Endothelial cell of umbilical vein (primary cell): ENCODE measurements at regions not wholly inside any gene's neighbourhood (a gene's known extent, or its start where the extent isn't known, plus 50 kb on each side); places are given as distances from the start of the nearest gene placed in this dataset.

ENCODE experiments used
- BruUV-seq: library from RNA; stranded (reverse); fragments of 400-500 nt; replicated peaks from 2 replicates; lab custom pipeline; 2021; lab: Mats Ljungman, UMichigan
- CTCF ChIA-PET: fragments of 300-600, 350-600 bp; sonication (Branson Sonifier 250); formaldehyde crosslinking; loops from one replicate; lab custom pipeline; 2021; ENCODE audit warnings: antibody characterized with exemption, inconsistent platforms; lab: Charles Lee
- POLR2A ChIA-PET: fragments of 300-600, 350-600 bp; sonication (Branson Sonifier 250); formaldehyde crosslinking; loops from one replicate; lab custom pipeline; 2021; ENCODE audit warnings: antibody characterized with exemption, inconsistent platforms; lab: Charles Lee
- DNase-seq: peaks from one replicate; pipeline ENCODE4 v3.0.0-alpha.2; 2011; ENCODE audit warnings: low read depth, low spot score
- FAIRE-seq: peaks from 2 replicates; lab custom pipeline; 2011; peaks lifted over from hg19 to GRCh38; lab: Jason Lieb, UNC
- H2AFZ ChIP-seq: 2 replicates; pipeline ENCODE4 v1.6.0; 2012; ENCODE audit warnings: low read depth, low read length, control low read depth, inconsistent platforms
- H3K27ac ChIP-seq: 2 replicates; pipeline ENCODE4 v1.5.1; 2011; ENCODE audit warnings: low read depth, mild to moderate bottlenecking, control low read depth, low read length, moderate library complexity; ENCODE audit not compliant: insufficient read depth
- H3K27me3 ChIP-seq, 2 experiments: 2 replicates each; pipeline versions ENCODE4 v1.6.0 to v1.6.1; 2011; ENCODE audit warnings: low read length in 2 of 2, mixed read lengths in 1 of 2; ENCODE audit not compliant: control insufficient read depth in 2 of 2, insufficient read depth in 2 of 2
- H3K36me3 ChIP-seq, 2 experiments: 2 replicates in 1 of 2; 3 replicates in 1 of 2; pipeline ENCODE4 v1.5.1; 2011; ENCODE audit warnings: low read length in 2 of 2, mild to moderate bottlenecking in 1 of 2, moderate library complexity in 1 of 2; ENCODE audit not compliant: control insufficient read depth in 2 of 2, insufficient read depth in 2 of 2; ENCODE audit errors: extremely low read depth in 1 of 2
- H3K4me1 ChIP-seq: 3 replicates; pipeline ENCODE4 v1.5.1; 2011; ENCODE audit warnings: mild to moderate bottlenecking, low read length; ENCODE audit not compliant: control insufficient read depth, insufficient read depth; ENCODE audit errors: extremely low read depth
- H3K4me2 ChIP-seq: 2 replicates; pipeline ENCODE4 v1.6.1; 2011; ENCODE audit warnings: low read length, control low read depth, mixed read lengths; ENCODE audit not compliant: insufficient read depth
- H3K4me3 ChIP-seq, 3 experiments: fragments of 200-600 bp in 1 of 3; sonication (generic), shearing (Covaris generic) in 1 of 3; replicated peaks in 1 of 3; 2 replicates each; pipeline ENCODE4 v1.5.1; 2011 to 2016; ENCODE audit warnings: control low read depth in 3 of 3, low read length in 3 of 3, mild to moderate bottlenecking in 2 of 3, inconsistent platforms in 1 of 3, low read depth in 1 of 3, moderate library complexity in 1 of 3; ENCODE audit not compliant: insufficient read depth in 1 of 3
- H3K79me2 ChIP-seq: 2 replicates; pipeline ENCODE4 v1.6.0; 2012; ENCODE audit warnings: low read length, inconsistent platforms; ENCODE audit not compliant: control insufficient read depth, insufficient read depth
- H3K9ac ChIP-seq: replicated peaks from 2 replicates; pipeline ENCODE3; 2011; ENCODE audit warnings: low read length, control low read depth; ENCODE audit not compliant: insufficient read depth; ENCODE audit errors: extremely low read depth
- H3K9me1 ChIP-seq: replicated peaks from 3 replicates; pipeline ENCODE4 v1.6.0; 2011; ENCODE audit warnings: mild to moderate bottlenecking, low read length; ENCODE audit not compliant: control insufficient read depth, insufficient read depth; ENCODE audit errors: extremely low read depth
- H3K9me3 ChIP-seq: replicated peaks from 2 replicates; pipeline ENCODE4 v1.5.1; 2012; ENCODE audit warnings: low read length, inconsistent platforms; ENCODE audit not compliant: control insufficient read depth, insufficient read depth
- H4K20me1 ChIP-seq: replicated peaks from 2 replicates; pipeline ENCODE3; 2011; ENCODE audit warnings: mild to moderate bottlenecking, low read length; ENCODE audit not compliant: control insufficient read depth, insufficient read depth; ENCODE audit errors: extremely low read depth
- CTCF ChIP-seq, 2 donors: IDR thresholded peaks; 1 replicate in 1 of 2; 2 replicates in 1 of 2; pipeline ENCODE4 v1.5.1; 2011; ENCODE audit warnings: low read length in 2 of 2, mild to moderate bottlenecking in 2 of 2, moderate library complexity in 2 of 2, control low read depth in 1 of 2, inconsistent platforms in 1 of 2, low read depth in 1 of 2; ENCODE audit not compliant: insufficient read depth in 1 of 2; ENCODE audit errors: extremely low read depth in 1 of 2
- EZH2 ChIP-seq: IDR thresholded peaks from 2 replicates; pipeline ENCODE4 v1.6.1; 2012; ENCODE audit warnings: borderline replicate concordance, low read depth, mild to moderate bottlenecking, moderate library complexity, low read length, inconsistent platforms; ENCODE audit not compliant: severe bottlenecking
- FOS ChIP-seq: IDR thresholded peaks from 2 replicates; pipeline ENCODE4 v1.6.1; 2011; ENCODE audit warnings: mild to moderate bottlenecking, low read length, moderate library complexity, borderline replicate concordance; ENCODE audit not compliant: insufficient read depth
- GATA2 ChIP-seq: IDR thresholded peaks from 2 replicates; pipeline ENCODE4 v1.7.0; 2011; ENCODE audit warnings: low read depth, mild to moderate bottlenecking, moderate library complexity, mixed read lengths, low read length; ENCODE audit not compliant: insufficient read length, insufficient read depth
- JUN ChIP-seq: IDR thresholded peaks from 2 replicates; pipeline ENCODE4 v1.6.1; 2011; ENCODE audit warnings: borderline replicate concordance, low read depth; ENCODE audit not compliant: insufficient read length, insufficient read depth
- MAX ChIP-seq: IDR thresholded peaks from 2 replicates; pipeline ENCODE4 v1.6.1; 2011; ENCODE audit not compliant: insufficient read depth, insufficient read length
- MYC ChIP-seq: IDR thresholded peaks from one replicate; pipeline ENCODE4 v1.6.1; 2011; ENCODE audit warnings: mild to moderate bottlenecking, low read depth, low read length
- POLR2A ChIP-seq: IDR thresholded peaks from 2 replicates; pipeline ENCODE4 v1.6.1; 2012; ENCODE audit warnings: low read depth, mild to moderate bottlenecking, control low read depth, low read length
- POLR2AphosphoS5 ChIP-seq: IDR thresholded peaks from 2 replicates; pipeline ENCODE4 v1.6.1; 2012; ENCODE audit warnings: low read depth, mild to moderate bottlenecking, control low read depth, low read length, moderate library complexity; ENCODE audit not compliant: insufficient read depth
- dilution Hi-C: fragments of 300-500 bp; cut with MboI; formaldehyde crosslinking; loops from one replicate; pipeline ENCODE4 v1.15.0; 2019; ENCODE audit warnings: low sequenced_read_pairs; ENCODE audit not compliant: extremely low pct_ligation_motif_present
- intact Hi-C: fragments of 100-400 bp; cut with micrococcal nuclease; formaldehyde crosslinking; loops from one replicate; pipeline ENCODE4 v1.10.0; 2022

DNA sequence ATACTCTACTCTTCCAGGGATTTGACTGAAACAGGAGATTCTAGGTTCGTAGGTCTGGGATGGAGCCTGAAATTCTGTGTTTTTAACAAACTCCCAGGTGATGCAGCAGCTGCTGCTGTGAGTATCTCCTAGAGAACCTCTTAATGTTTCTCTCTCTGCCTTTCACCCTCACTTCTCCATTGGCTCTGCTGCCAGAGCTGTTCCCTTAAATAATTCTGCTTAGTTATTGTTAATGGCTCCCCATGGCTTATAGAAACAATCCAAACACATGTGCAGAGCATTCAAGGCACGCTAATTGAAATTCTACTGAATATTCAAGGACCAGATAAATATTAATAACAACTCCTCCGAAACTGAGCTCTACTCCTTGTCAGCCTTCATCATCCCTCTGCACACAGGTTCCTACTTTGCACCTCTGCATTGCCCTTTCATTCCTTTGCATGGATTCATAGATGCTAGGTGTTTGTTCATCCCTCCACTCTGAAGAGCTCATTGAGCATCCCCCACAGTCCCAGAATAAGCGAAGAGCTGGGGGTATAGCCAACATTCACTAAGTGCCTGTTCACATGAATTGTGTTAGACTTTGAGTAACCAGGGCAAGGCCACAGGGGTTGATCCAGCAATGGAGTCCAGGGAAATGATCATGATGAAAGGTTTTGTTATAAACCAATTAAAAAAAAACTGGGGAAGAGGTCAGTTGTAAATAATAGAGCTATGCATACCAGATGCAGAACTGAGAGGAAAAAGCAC, 488.4 kb upstream of the JAG1 start:
- FAIRE-seq, result no peak
- TF ChIP-seq CTCF (IDR thresholded peaks at IDR 0.05; ENCODE audit: extremely low read depth in 1 of 2, insufficient read depth in 1 of 2, low read depth in 1 of 2, low read length in 2 of 2) (no peak), MAX (no peak), MYC (no peak), FOS (no peak), POLR2AphosphoS5 (no peak), EZH2 (no peak), JUN (no peak), GATA2 (no peak), POLR2A (no peak)
- Histone ChIP-seq H3K79me2 (no peaks in the 10 kb centered on the region), H3K4me3 (no peak overlapping the region), H3K9ac (no peak overlapping the region), H3K9me1 (no peaks in the 10 kb centered on the region), H3K4me1 (peaks cover 25% of the 10 kb centered on the region), H2AFZ (no peak overlapping the region), H3K27me3 (no peaks in the 10 kb centered on the region), H3K27ac (no peak overlapping the region), H3K4me2 (no peak overlapping the region), H4K20me1 (no peaks in the 10 kb centered on the region), H3K9me3 (no peaks in the 10 kb centered on the region), H3K36me3 (no peaks in the 10 kb centered on the region)
- BruUV-seq, result no TSS peak
- CTCF ChIA-PET, result interaction anchor here (1.3 to 2.0 kb wide), 3 partner anchors 9 to 488 kb away, joined by 3 to 7 read pairs (median 3); no protein-coding TSS in a partner anchor
- POLR2A ChIA-PET, result no interaction called here
- intact Hi-C loops (no loop called here), dilution Hi-C loops (no loop called here)
- DNase-seq, result no peak
